Liver (tissue), 8 donors: ENCODE measurements at regions not wholly inside any gene's neighbourhood (a gene's known extent, or its start where the extent isn't known, plus 50 kb on each side); places are given as distances from the start of the nearest gene placed in this dataset.

Source experiments
- DNase-seq: peaks from one replicate; pipeline ENCODE4 v3.0.0-alpha.2; 2017; ENCODE audit warnings: low spot score
- H3K27ac ChIP-seq, 2 donors: one replicate each; pipeline ENCODE4 v1.7.0; 2013; ENCODE audit warnings: inconsistent platforms in 2 of 2, low read length in 2 of 2, control low read depth in 1 of 2, low read depth in 1 of 2, mild to moderate bottlenecking in 1 of 2
- H3K27me3 ChIP-seq, 4 donors: one replicate each; pipeline versions ENCODE4 v1.6.1 to v1.7.0; 2013; ENCODE audit warnings: low read length in 3 of 4, inconsistent platforms in 1 of 4, mild to moderate bottlenecking in 1 of 4, moderate library complexity in 1 of 4; ENCODE audit not compliant: control insufficient read depth in 4 of 4, insufficient read depth in 4 of 4
- H3K36me3 ChIP-seq, 4 donors: one replicate each; pipeline versions ENCODE4 v1.6.1 to v1.7.0; 2013; ENCODE audit warnings: low read length in 3 of 4, mild to moderate bottlenecking in 3 of 4, low read depth in 1 of 4, moderate library complexity in 1 of 4; ENCODE audit not compliant: control insufficient read depth in 4 of 4, insufficient read depth in 3 of 4
- H3K4me1 ChIP-seq, 4 donors: one replicate each; pipeline versions ENCODE4 v1.6.1 to v1.7.0; 2013; ENCODE audit warnings: low read length in 3 of 4, mild to moderate bottlenecking in 3 of 4, moderate library complexity in 1 of 4; ENCODE audit not compliant: control insufficient read depth in 4 of 4, insufficient read depth in 4 of 4
- H3K4me3 ChIP-seq, 3 donors: one replicate each; pipeline versions ENCODE4 v1.6.1 to v1.7.0; 2013; ENCODE audit warnings: low read length in 3 of 3, control low read depth in 1 of 3, low read depth in 1 of 3, mild to moderate bottlenecking in 1 of 3
- H3K9ac ChIP-seq, 2 donors: one replicate each; pipeline ENCODE4 v1.7.0; 2013; ENCODE audit warnings: low read length in 2 of 2, mild to moderate bottlenecking in 2 of 2, moderate library complexity in 2 of 2, control low read depth in 1 of 2, low read depth in 1 of 2
- H3K9me3 ChIP-seq, 4 donors: one replicate each; pipeline versions ENCODE4 v1.6.1 to v1.7.0; 2013; ENCODE audit warnings: low read length in 3 of 4; ENCODE audit not compliant: control insufficient read depth in 4 of 4
- ATF3 ChIP-seq: IDR thresholded peaks from 2 replicates; pipeline ENCODE4 v1.6.1; 2016; ENCODE audit warnings: antibody characterized with exemption
- CTCF ChIP-seq: fragments of 150-350 bp; IDR thresholded peaks from 2 replicates; pipeline ENCODE4 v1.5.1; 2017; ENCODE audit warnings: improper control_type of control experiment, low read depth, low read length; ENCODE audit not compliant: missing input control
- FOXA1 ChIP-seq: IDR thresholded peaks from 2 replicates; pipeline ENCODE4 v1.6.1; 2016; ENCODE audit warnings: antibody characterized with exemption
- FOXA2 ChIP-seq: IDR thresholded peaks from 2 replicates; pipeline ENCODE4 v1.6.1; 2016; ENCODE audit warnings: antibody characterized with exemption
- GABPA ChIP-seq, 2 donors: IDR thresholded peaks in 1 of 2; conservative IDR thresholded peaks in 1 of 2; 2 replicates each; pipeline ENCODE4 v1.6.1; 2016; ENCODE audit warnings: antibody characterized with exemption in 2 of 2, mild to moderate bottlenecking in 1 of 2, moderate library complexity in 1 of 2
- HNF4A ChIP-seq, 2 donors: conservative IDR thresholded peaks; 2 replicates each; pipeline ENCODE4 v1.6.1; 2016; ENCODE audit warnings: antibody characterized with exemption in 2 of 2, mild to moderate bottlenecking in 2 of 2
- HNF4G ChIP-seq: IDR thresholded peaks from 2 replicates; pipeline ENCODE4 v1.6.1; 2016; ENCODE audit warnings: antibody characterized with exemption
- JUND ChIP-seq, 2 donors: IDR thresholded peaks; 2 replicates each; pipeline ENCODE4 v1.6.1; 2016; ENCODE audit warnings: antibody characterized with exemption in 2 of 2
- MAX ChIP-seq: IDR thresholded peaks from 2 replicates; pipeline ENCODE4 v1.6.1; 2016; ENCODE audit warnings: antibody characterized with exemption
- RAD21 ChIP-seq, 2 donors: IDR thresholded peaks; 2 replicates each; pipeline ENCODE4 v1.6.1; 2016; ENCODE audit warnings: antibody characterized with exemption in 2 of 2, mild to moderate bottlenecking in 2 of 2
- RXRA ChIP-seq, 2 donors: IDR thresholded peaks; 2 replicates each; pipeline ENCODE4 v1.6.1; 2017 to 2018; ENCODE audit warnings: antibody characterized with exemption in 2 of 2, mild to moderate bottlenecking in 1 of 2
- SP1 ChIP-seq: IDR thresholded peaks from 2 replicates; pipeline ENCODE4 v1.6.1; 2018; ENCODE audit warnings: antibody characterized with exemption, mild to moderate bottlenecking
- ZBTB33 ChIP-seq: IDR thresholded peaks from 2 replicates; pipeline ENCODE4 v1.6.1; 2016; ENCODE audit warnings: antibody characterized with exemption
- WGBS: extraction: QIAGEN DNeasy Blood & Tissue Kit; methylation state at CpG from one replicate; pipeline ENCODE4 v1.1.7; 2013; 5-methylcytosine and 5-hydroxymethylcytosine counted together
- TF ChIP-seq, protein P1 (sequence below): IDR thresholded peaks from 2 replicates; pipeline ENCODE4 v1.6.1; 2016; ENCODE audit warnings: antibody characterized with exemption, mild to moderate bottlenecking
- donor health status: healthy.
- donor health status: healthy.
- donor health status: healthy.
- donor health status: healthy.
- donor health status: healthy.

- H3K4me1 ChIP-seq, result no peaks in the 10 kb centered on the region
- H3K27ac ChIP-seq, result no peak overlapping the region
- WGBS, result 96% methylated on average over 1 of the region's 1 CpG
- no peaks in the 10 kb centered on the region for H3K36me3 ChIP-seq
- H3K4me3 ChIP-seq, result no peak overlapping the region
- H3K9me3 ChIP-seq, result peaks cover 0 to 12% (median 4%) of the 10 kb centered on the region in 4 donors
- no peak for TF ChIP-seq RXRA (IDR thresholded peaks at IDR 0.05)
- TF ChIP-seq MAX, result no peak
- no peak for TF ChIP-seq FOXA1
- no peak for DNase-seq
- peaks cover 0 to 2% (median 0%) of the 10 kb centered on the region in 4 donors for H3K27me3 ChIP-seq
- H3K9ac ChIP-seq, result no peak overlapping the region
Measured at GRCh38 chr14:98792171-98792570, 479.8 kb downstream of the BCL11B start.

GRCh38 chr14:98798099-98798498 lies 473.9 kb downstream of the BCL11B start:
- no peak for DNase-seq
- H3K9ac ChIP-seq, result no peak overlapping the region
- TF ChIP-seq FOXA1, result no peak
- TF ChIP-seq, protein P1, sequence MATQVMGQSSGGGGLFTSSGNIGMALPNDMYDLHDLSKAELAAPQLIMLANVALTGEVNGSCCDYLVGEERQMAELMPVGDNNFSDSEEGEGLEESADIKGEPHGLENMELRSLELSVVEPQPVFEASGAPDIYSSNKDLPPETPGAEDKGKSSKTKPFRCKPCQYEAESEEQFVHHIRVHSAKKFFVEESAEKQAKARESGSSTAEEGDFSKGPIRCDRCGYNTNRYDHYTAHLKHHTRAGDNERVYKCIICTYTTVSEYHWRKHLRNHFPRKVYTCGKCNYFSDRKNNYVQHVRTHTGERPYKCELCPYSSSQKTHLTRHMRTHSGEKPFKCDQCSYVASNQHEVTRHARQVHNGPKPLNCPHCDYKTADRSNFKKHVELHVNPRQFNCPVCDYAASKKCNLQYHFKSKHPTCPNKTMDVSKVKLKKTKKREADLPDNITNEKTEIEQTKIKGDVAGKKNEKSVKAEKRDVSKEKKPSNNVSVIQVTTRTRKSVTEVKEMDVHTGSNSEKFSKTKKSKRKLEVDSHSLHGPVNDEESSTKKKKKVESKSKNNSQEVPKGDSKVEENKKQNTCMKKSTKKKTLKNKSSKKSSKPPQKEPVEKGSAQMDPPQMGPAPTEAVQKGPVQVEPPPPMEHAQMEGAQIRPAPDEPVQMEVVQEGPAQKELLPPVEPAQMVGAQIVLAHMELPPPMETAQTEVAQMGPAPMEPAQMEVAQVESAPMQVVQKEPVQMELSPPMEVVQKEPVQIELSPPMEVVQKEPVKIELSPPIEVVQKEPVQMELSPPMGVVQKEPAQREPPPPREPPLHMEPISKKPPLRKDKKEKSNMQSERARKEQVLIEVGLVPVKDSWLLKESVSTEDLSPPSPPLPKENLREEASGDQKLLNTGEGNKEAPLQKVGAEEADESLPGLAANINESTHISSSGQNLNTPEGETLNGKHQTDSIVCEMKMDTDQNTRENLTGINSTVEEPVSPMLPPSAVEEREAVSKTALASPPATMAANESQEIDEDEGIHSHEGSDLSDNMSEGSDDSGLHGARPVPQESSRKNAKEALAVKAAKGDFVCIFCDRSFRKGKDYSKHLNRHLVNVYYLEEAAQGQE, result no peak
- no peak for TF ChIP-seq HNF4G
- no peak for TF ChIP-seq HNF4A (conservative IDR thresholded peaks at IDR 0.05)
- TF ChIP-seq ATF3, result no peak
- no peak for TF ChIP-seq ZBTB33
- TF ChIP-seq MAX, result no peak
- TF ChIP-seq RAD21 (IDR thresholded peaks at IDR 0.05), result no peak
- TF ChIP-seq GABPA (IDR thresholded peaks at IDR 0.05 in 1 of 2, conservative IDR thresholded peaks at IDR 0.05 in 1 of 2), result no peak
- no peak for TF ChIP-seq SP1
- TF ChIP-seq FOXA2, result no peak
- TF ChIP-seq CTCF, result no peak
- TF ChIP-seq JUND (IDR thresholded peaks at IDR 0.05), result no peak
- no peaks in the 10 kb centered on the region for H3K27me3 ChIP-seq
- H3K36me3 ChIP-seq, result no peaks in the 10 kb centered on the region
- H3K4me3 ChIP-seq, result no peak overlapping the region
- H3K4me1 ChIP-seq, result no peaks in the 10 kb centered on the region
- no peak overlapping the region for H3K27ac ChIP-seq
- peaks cover 0 to 6% (median 4%) of the 10 kb centered on the region in 4 donors for H3K9me3 ChIP-seq
- WGBS, result 62% methylated on average over 4 of the region's 4 CpGs
